MM.1S (cell line): ENCODE measurements at regions not wholly inside any gene's neighbourhood (a gene's known extent, or its start where the extent isn't known, plus 50 kb on each side); places are given as distances from the start of the nearest gene placed in this dataset.

Experiments
- EZH2phosphoT487 ChIP-seq: fragments of 300-600 bp; sonication (generic); IDR thresholded peaks from 2 replicates; pipeline ENCODE4 v1.6.1; 2018; ENCODE audit warnings: antibody characterized with exemption, low read length
- TF ChIP-seq, protein P1 (sequence below): fragments of 300-600 bp; sonication (generic); IDR thresholded peaks from 2 replicates; pipeline ENCODE4 v1.5.1; 2016; ENCODE audit warnings: antibody characterized with exemption, low read length, mixed read lengths

DNA sequence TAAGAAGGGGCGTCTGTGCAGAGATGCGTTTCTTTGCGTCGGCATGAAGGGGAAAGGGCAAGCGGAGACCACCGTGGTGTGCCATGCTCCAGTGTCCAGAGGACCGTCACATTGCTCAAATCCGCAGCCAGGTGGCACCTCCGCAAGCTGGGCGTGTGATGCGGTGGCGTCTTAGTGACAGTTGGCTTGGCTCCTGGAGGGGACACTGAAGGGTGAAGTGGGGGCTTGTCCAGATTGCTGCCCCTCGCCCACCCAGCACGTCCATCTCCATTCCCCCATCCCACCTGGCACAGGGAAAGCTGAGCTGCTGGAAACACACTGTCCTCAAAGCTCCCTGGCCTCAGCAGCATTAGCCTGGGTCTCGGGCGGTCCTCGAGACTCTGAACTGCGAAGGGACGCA is 135.3 kb downstream of the SOX1 start:
- TF ChIP-seq, protein P1, sequence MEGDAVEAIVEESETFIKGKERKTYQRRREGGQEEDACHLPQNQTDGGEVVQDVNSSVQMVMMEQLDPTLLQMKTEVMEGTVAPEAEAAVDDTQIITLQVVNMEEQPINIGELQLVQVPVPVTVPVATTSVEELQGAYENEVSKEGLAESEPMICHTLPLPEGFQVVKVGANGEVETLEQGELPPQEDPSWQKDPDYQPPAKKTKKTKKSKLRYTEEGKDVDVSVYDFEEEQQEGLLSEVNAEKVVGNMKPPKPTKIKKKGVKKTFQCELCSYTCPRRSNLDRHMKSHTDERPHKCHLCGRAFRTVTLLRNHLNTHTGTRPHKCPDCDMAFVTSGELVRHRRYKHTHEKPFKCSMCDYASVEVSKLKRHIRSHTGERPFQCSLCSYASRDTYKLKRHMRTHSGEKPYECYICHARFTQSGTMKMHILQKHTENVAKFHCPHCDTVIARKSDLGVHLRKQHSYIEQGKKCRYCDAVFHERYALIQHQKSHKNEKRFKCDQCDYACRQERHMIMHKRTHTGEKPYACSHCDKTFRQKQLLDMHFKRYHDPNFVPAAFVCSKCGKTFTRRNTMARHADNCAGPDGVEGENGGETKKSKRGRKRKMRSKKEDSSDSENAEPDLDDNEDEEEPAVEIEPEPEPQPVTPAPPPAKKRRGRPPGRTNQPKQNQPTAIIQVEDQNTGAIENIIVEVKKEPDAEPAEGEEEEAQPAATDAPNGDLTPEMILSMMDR: no peak
- TF ChIP-seq EZH2phosphoT487: no peak
